ENCODE measurements at regions not wholly inside any gene's neighbourhood (a gene's known extent, or its start where the extent isn't known, plus 50 kb on each side); places are given as distances from the start of the nearest gene placed in this dataset.
A peak's percentile ranks its signal among the peaks of the same experiment; 100 is the strongest.

- DNase-seq (ENCODE audit: low spot score) (no peak), ATAC-seq (no peak)
- H3K4me3 Mint-ChIP-seq = no peak overlapping the region
- peaks cover 9% of the 10 kb centered on the region for H3K4me1 Mint-ChIP-seq
- Histone ChIP-seq H4K20me1 (replicated peaks; ENCODE audit: insufficient read depth) (no peaks in the 10 kb centered on the region), H3K27me3 (ENCODE audit: insufficient read depth) (no peaks in the 10 kb centered on the region), H3K27ac (ENCODE audit: low read depth) (no peak overlapping the region), H3K4me2 (no peak overlapping the region), H3K4me1 (ENCODE audit: insufficient read depth) (no peaks in the 10 kb centered on the region), H3K4me3 (no peak overlapping the region), H3K9me2 (ENCODE audit: insufficient read depth) (no peaks in the 10 kb centered on the region), H2AFZ (no peak overlapping the region), H3F3A (replicated peaks; ENCODE audit: low read depth) (no peaks in the 10 kb centered on the region), H3K79me2 (replicated peaks; ENCODE audit: insufficient read depth) (no peaks in the 10 kb centered on the region), H3K36me3 (ENCODE audit: insufficient read depth) (no peaks in the 10 kb centered on the region)
- TF ChIP-seq REST (IDR thresholded peaks at IDR 0.05; ENCODE audit: unreplicated experiment) (no peak), CREB1 (CRISPR knock-in tag; IDR thresholded peaks at IDR 0.05; ENCODE audit: low read depth) (no peak), EZH2phosphoT487 (IDR thresholded peaks at IDR 0.05; ENCODE audit: unreplicated experiment) (no peak), NANOG (IDR thresholded peaks at IDR 0.05; ENCODE audit: borderline replicate concordance) (no peak), ETS1 (IDR thresholded peaks at IDR 0.05) (no peak), ZNF114 (CRISPR knock-in tag; IDR thresholded peaks at IDR 0.05) (no peak), POLR2AphosphoS5 (IDR thresholded peaks at IDR 0.05; ENCODE audit: low read depth) (no peak)
- H3K27ac Mint-ChIP-seq = no peak overlapping the region
- no peaks in the 10 kb centered on the region for H3K36me3 Mint-ChIP-seq (ENCODE audit: low read depth)
- H3K27me3 Mint-ChIP-seq (ENCODE audit: insufficient read depth, low read depth, poor library complexity) = no peaks in the 10 kb centered on the region
- no peaks in the 10 kb centered on the region for H3K9me3 Mint-ChIP-seq
These were observed 1120.3 kb upstream of the LRRTM3 start for GRCh38 chr10:65805511-65805910.

- H3K27ac ChIP-seq (ENCODE audit: low read depth) = no peak overlapping the region
- DNase-seq (ENCODE audit: low spot score) (no peak), ATAC-seq (no peak)
- no peaks in the 10 kb centered on the region for H4K20me1 ChIP-seq (replicated peaks; ENCODE audit: insufficient read depth)
- H3K4me1 Mint-ChIP-seq = peaks cover 9% of the 10 kb centered on the region
- no peaks in the 10 kb centered on the region for H3K36me3 Mint-ChIP-seq (ENCODE audit: low read depth)
- H3K27me3 Mint-ChIP-seq (ENCODE audit: insufficient read depth, low read depth, poor library complexity) = no peaks in the 10 kb centered on the region
- peak overlapping the region; percentile 42 for H3K27ac Mint-ChIP-seq
- H3K9me2 ChIP-seq (ENCODE audit: insufficient read depth) = no peaks in the 10 kb centered on the region
- no peak overlapping the region for H3K4me3 ChIP-seq
- H3K4me2 ChIP-seq = no peak overlapping the region
- no peaks in the 10 kb centered on the region for H3K79me2 ChIP-seq (replicated peaks; ENCODE audit: insufficient read depth)
- H3K4me3 Mint-ChIP-seq = no peak overlapping the region
- no peak overlapping the region for H2AFZ ChIP-seq
- no peaks in the 10 kb centered on the region for H3K36me3 ChIP-seq (ENCODE audit: insufficient read depth)
- no peaks in the 10 kb centered on the region for H3K27me3 ChIP-seq (ENCODE audit: insufficient read depth)
- no peaks in the 10 kb centered on the region for H3K9me3 Mint-ChIP-seq
- H3F3A ChIP-seq (replicated peaks; ENCODE audit: low read depth) = no peaks in the 10 kb centered on the region
- H3K4me1 ChIP-seq (ENCODE audit: insufficient read depth) = no peaks in the 10 kb centered on the region
- no peak for TF ChIP-seq JUNB (IDR thresholded peaks at IDR 0.05; ENCODE audit: unreplicated experiment)
- TF ChIP-seq EZH2 (IDR thresholded peaks at IDR 0.05; ENCODE audit: low read depth, unreplicated experiment) = no peak
- no peak for TF ChIP-seq NANOG (IDR thresholded peaks at IDR 0.05; ENCODE audit: borderline replicate concordance)
- no peak for TF ChIP-seq ZNF462 (CRISPR knock-in tag; IDR thresholded peaks at IDR 0.05)
- no peak for TF ChIP-seq CTCF (conservative IDR thresholded peaks at IDR 0.05; ENCODE audit: low read depth in 2 of 2)
These were observed 1119.8 kb upstream of the LRRTM3 start for GRCh38 chr10:65805993-65806392.
